Activated CD8-positive, alpha-beta memory T cell treated with anti-CD3 and anti-CD28 coated beads, Interleukin-2, amount 50 U/mL, for 24 hours (primary cell): ENCODE measurements at regions not wholly inside any gene's neighbourhood (a gene's known extent, or its start where the extent isn't known, plus 50 kb on each side); places are given as distances from the start of the nearest gene placed in this dataset.
"Not testable (repeated sequence)": the region's sequence is repeated elsewhere in the genome, so short reads cannot be mapped to it uniquely, and the experiment has no call there.

Experiments
- DNase-seq: peaks from one replicate; pipeline ENCODE4 v3.0.0-alpha.2; 2020; ENCODE audit errors: extremely low read depth

GRCh38 chr9:30289435-30289834, 2095.0 kb upstream of the ACO1 start:
- DNase-seq, result no peak

GRCh38 chr9:30292026-30292425, 2092.4 kb upstream of the ACO1 start:
- not testable (repeated sequence) for DNase-seq

GRCh38 chr9:30293231-30293630, 2091.2 kb upstream of the ACO1 start:
- no peak for DNase-seq

- DNase-seq, result no peak
Observed at GRCh38 chr9:30299126-30299780, 2085.2 kb upstream of the ACO1 start.

GRCh38 chr9:30301271-30301963, 2083.0 kb upstream of the ACO1 start:
- no peak for DNase-seq

- DNase-seq, result no peak
Observed at GRCh38 chr9:30310711-30311110, 2073.7 kb upstream of the ACO1 start.

GRCh38 chr9:30329431-30329830, 2055.0 kb upstream of the ACO1 start:
- no peak for DNase-seq

- DNase-seq, result no peak
Observed at GRCh38 chr9:30348904-30349303, 2035.5 kb upstream of the ACO1 start.

GRCh38 chr9:30349526-30350513, 2034.6 kb upstream of the ACO1 start:
- no peak for DNase-seq

GRCh38 chr9:30356221-30356620, 2028.2 kb upstream of the ACO1 start:
- no peak for DNase-seq

GRCh38 chr9:30362373-30362772, 2022.1 kb upstream of the ACO1 start:
- no peak for DNase-seq

GRCh38 chr9:30366140-30366539, 2018.3 kb upstream of the ACO1 start:
- not testable (repeated sequence) for DNase-seq

- no peak for DNase-seq
Observed at GRCh38 chr9:30382271-30382670, 2002.2 kb upstream of the ACO1 start.

GRCh38 chr9:30410273-30410672, 1974.2 kb upstream of the ACO1 start:
- no peak for DNase-seq

- no peak for DNase-seq
Observed at GRCh38 chr9:30411571-30411970, 1972.9 kb upstream of the ACO1 start.

- no peak for DNase-seq
Observed at GRCh38 chr9:30459156-30459555, 1925.3 kb upstream of the ACO1 start.

GRCh38 chr9:30476826-30477225, 1907.6 kb upstream of the ACO1 start:
- no peak for DNase-seq

GRCh38 chr9:30478684-30479083, 1905.8 kb upstream of the ACO1 start:
- DNase-seq, result no peak

- no peak for DNase-seq
Observed at GRCh38 chr9:30482499-30482898, 1901.9 kb upstream of the ACO1 start.

GRCh38 chr9:30484690-30485089, 1899.8 kb upstream of the ACO1 start:
- DNase-seq, result no peak

GRCh38 chr9:30504502-30504905, 1879.9 kb upstream of the ACO1 start:
- DNase-seq, result no peak

GRCh38 chr9:30505311-30505710, 1879.1 kb upstream of the ACO1 start:
- DNase-seq, result no peak
